Karpas-422 (cell line): ENCODE measurements at regions not wholly inside any gene's neighbourhood (a gene's known extent, or its start where the extent isn't known, plus 50 kb on each side); places are given as distances from the start of the nearest gene placed in this dataset.

Experiments
- DNase-seq: peaks from one replicate; pipeline ENCODE4 v3.0.0-alpha.2; 2015
- H2AFZ ChIP-seq: fragments of 200-600 bp; sonication (generic); 2 replicates; pipeline ENCODE4 v1.6.1; 2014; ENCODE audit warnings: antibody characterized with exemption, low read length, mixed read lengths
- H3K27ac ChIP-seq: fragments of 200-600 bp; sonication (generic); 2 replicates; pipeline ENCODE4 v1.5.1; 2014; ENCODE audit warnings: mild to moderate bottlenecking, low read length, moderate library complexity
- H3K27me3 ChIP-seq: fragments of 200-600 bp; sonication (generic); 2 replicates; pipeline ENCODE4 v1.6.1; 2014; ENCODE audit warnings: low read length, mixed read lengths
- H3K36me3 ChIP-seq: fragments of 200-600 bp; sonication (generic); 2 replicates; pipeline ENCODE4 v1.6.1; 2014; ENCODE audit warnings: low read length, mixed read lengths; ENCODE audit not compliant: insufficient read depth
- H3K4me1 ChIP-seq: fragments of 200-600 bp; sonication (generic); 2 replicates; pipeline ENCODE4 v1.6.1; 2014; ENCODE audit warnings: mild to moderate bottlenecking, low read length, mixed read lengths
- H3K4me2 ChIP-seq: fragments of 200-600 bp; sonication (generic); 2 replicates; pipeline ENCODE4 v1.6.1; 2014; ENCODE audit warnings: low read length, low read depth, mild to moderate bottlenecking; ENCODE audit not compliant: poor library complexity, severe bottlenecking
- H3K4me3 ChIP-seq: fragments of 200-600 bp; sonication (generic); 2 replicates; pipeline ENCODE4 v1.5.1; 2014; ENCODE audit warnings: mild to moderate bottlenecking, antibody characterized with exemption, low read length, mixed read lengths
- H3K79me2 ChIP-seq: fragments of 200-600 bp; sonication (generic); 2 replicates; pipeline ENCODE4 v1.6.1; 2014; ENCODE audit warnings: mild to moderate bottlenecking, low read length, mixed read lengths
- H3K9ac ChIP-seq: fragments of 200-600 bp; sonication (generic); 2 replicates; pipeline ENCODE4 v1.6.0; 2014; ENCODE audit warnings: low read length
- H3K9me2 ChIP-seq: fragments of 200-600 bp; sonication (generic), shearing (Covaris generic); replicated peaks from 2 replicates; pipeline ENCODE4 v1.6.0; 2014; ENCODE audit warnings: mild to moderate bottlenecking, low read length, moderate library complexity; ENCODE audit not compliant: insufficient read depth
- H3K9me3 ChIP-seq: fragments of 300-700, 200-600 bp; sonication (generic); 2 replicates; pipeline ENCODE4 v1.6.1; 2014; ENCODE audit warnings: low read length, mixed read lengths
- H4K20me1 ChIP-seq: fragments of 200-600 bp; sonication (generic); 2 replicates; pipeline ENCODE4 v1.6.1; 2014; ENCODE audit warnings: mild to moderate bottlenecking, antibody characterized with exemption, low read length, low read depth; ENCODE audit not compliant: insufficient read depth

DNA sequence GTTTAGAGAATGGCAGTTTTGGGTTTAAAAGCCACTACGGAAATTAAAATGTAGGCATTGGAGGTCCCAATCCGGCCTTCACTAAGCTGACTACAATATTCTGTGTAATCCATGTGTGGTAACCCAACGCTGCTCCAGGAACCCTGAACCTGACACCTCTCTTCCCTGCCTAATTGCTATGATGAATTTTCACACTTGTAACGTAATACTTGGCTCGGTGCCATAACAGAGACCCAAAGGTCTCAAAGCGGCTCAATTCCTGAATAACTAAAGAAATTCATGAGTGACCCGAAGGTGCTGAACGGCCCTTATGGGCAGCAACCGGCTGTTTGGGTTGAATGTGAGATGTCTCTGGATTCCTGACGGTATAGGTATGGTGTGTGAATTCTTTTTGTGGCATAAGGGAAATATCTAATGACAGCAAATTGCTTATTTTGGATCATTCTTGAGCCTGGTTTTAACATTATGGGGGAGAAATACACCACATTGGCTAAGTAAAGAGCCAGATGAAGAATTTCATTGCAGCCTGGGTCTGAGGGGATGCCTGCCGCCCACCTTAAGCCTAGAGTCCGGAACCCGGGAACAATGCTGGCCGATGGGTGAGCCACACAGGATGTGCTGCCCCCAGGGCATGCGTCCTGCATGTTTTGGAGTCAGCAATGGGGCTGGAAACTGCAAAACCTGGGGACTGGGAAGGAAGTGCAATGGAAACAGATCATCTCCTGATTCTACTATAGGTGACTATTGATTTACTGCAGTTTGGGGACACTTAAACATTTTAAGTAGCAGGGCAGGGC, 69.7 kb upstream of the FZD8 start:
- no peak overlapping the region for H2AFZ ChIP-seq
- no peaks in the 10 kb centered on the region for H3K36me3 ChIP-seq
- H3K79me2 ChIP-seq = no peaks in the 10 kb centered on the region
- no peaks in the 10 kb centered on the region for H4K20me1 ChIP-seq
- H3K9me2 ChIP-seq = no peaks in the 10 kb centered on the region
- peaks cover under 1% of the 10 kb centered on the region; the same call in 1 of the 2 replicates for H3K4me1 ChIP-seq
- H3K27me3 ChIP-seq = no peaks in the 10 kb centered on the region
- no peak overlapping the region for H3K4me3 ChIP-seq
- DNase-seq = no peak
- no peak overlapping the region for H3K9ac ChIP-seq
- H3K9me3 ChIP-seq = no peaks in the 10 kb centered on the region
- no peak overlapping the region for H3K27ac ChIP-seq
- H3K4me2 ChIP-seq = no peak overlapping the region

DNA sequence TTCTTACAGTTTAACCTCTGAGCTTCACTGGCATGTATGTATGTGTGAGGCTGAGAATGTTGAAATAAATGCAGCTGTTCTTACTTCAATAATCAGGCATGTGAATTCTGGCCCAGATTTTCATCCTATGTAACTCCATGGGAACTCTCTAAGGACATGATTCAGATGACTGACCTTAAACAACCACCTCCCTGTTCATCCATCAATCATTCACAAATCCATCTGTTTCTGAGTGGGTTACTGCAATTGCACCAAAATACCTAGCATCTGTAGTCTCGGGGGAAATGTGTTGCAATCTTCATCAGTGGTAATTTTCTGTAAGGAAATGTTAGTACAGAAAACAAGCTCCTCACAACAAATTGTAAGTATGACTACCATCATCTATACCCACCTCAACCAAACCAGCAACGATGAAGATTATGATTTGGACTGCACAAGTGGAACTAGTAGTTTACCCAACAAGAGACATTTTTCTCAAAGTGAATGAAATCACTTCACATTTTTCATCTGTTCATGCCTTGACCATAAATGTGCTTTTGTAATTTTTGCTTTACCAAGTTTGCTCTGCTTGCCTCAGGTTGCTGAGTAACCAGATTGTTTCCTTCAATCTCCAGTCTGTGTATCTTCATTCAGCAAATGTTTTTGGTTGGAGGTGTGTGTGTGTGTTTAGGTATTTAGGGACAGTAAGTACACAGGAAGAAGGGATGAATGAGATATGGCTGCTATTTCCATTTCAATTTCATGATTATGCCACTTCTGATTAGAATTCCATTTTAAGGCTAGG, 65.7 kb upstream of the FZD8 start:
- no peak for DNase-seq
- no peaks in the 10 kb centered on the region for H3K9me2 ChIP-seq
- H4K20me1 ChIP-seq = no peaks in the 10 kb centered on the region
- no peak overlapping the region for H3K4me3 ChIP-seq
- H3K36me3 ChIP-seq = no peaks in the 10 kb centered on the region
- H3K27me3 ChIP-seq = no peaks in the 10 kb centered on the region
- H3K9me3 ChIP-seq = no peaks in the 10 kb centered on the region
- H3K4me1 ChIP-seq = no peaks in the 10 kb centered on the region
- no peak overlapping the region for H3K27ac ChIP-seq
- no peak overlapping the region for H2AFZ ChIP-seq
- H3K9ac ChIP-seq = no peak overlapping the region
- no peaks in the 10 kb centered on the region for H3K79me2 ChIP-seq
- H3K4me2 ChIP-seq = no peak overlapping the region

- no peaks in the 10 kb centered on the region for H3K9me2 ChIP-seq
- no peak for DNase-seq
- H2AFZ ChIP-seq = no peak overlapping the region
- H3K27me3 ChIP-seq = no peaks in the 10 kb centered on the region
- H4K20me1 ChIP-seq = no peaks in the 10 kb centered on the region
- H3K9me3 ChIP-seq = no peaks in the 10 kb centered on the region
- H3K4me1 ChIP-seq = no peaks in the 10 kb centered on the region
- H3K27ac ChIP-seq = no peak overlapping the region
- H3K9ac ChIP-seq = no peak overlapping the region
- H3K36me3 ChIP-seq = no peaks in the 10 kb centered on the region
- H3K4me3 ChIP-seq = no peak overlapping the region
- H3K79me2 ChIP-seq = no peaks in the 10 kb centered on the region
- H3K4me2 ChIP-seq = no peak overlapping the region
Measured at GRCh38 chr10:35706959-35707358, 64.9 kb upstream of the FZD8 start.

DNA sequence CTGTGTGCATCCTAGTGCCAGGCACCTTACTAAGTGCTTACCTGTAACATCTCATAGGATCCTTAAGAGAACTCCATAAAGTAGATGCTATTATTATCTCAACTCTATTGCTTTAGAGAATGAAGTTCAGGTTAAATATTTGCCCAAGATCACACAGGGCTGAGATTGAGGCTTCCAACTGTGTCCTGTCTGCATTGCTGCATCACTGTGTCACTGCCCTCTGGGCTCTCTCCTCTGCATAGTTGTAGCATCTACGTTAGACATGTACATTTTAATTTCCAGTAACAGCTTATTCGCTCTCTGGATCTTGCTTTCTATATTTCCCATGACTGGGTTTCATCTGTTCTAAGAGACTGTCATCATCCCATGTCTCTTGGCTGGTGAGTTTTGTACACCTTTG, 63.6 kb upstream of the FZD8 start:
- Histone ChIP-seq H3K27me3 (no peaks in the 10 kb centered on the region), H4K20me1 (no peaks in the 10 kb centered on the region), H2AFZ (no peak overlapping the region), H3K9me2 (no peaks in the 10 kb centered on the region), H3K9ac (no peak overlapping the region), H3K4me2 (no peak overlapping the region), H3K4me3 (no peak overlapping the region), H3K79me2 (no peaks in the 10 kb centered on the region), H3K36me3 (no peaks in the 10 kb centered on the region), H3K4me1 (no peaks in the 10 kb centered on the region), H3K27ac (no peak overlapping the region), H3K9me3 (no peaks in the 10 kb centered on the region)
- DNase-seq = no peak

DNA sequence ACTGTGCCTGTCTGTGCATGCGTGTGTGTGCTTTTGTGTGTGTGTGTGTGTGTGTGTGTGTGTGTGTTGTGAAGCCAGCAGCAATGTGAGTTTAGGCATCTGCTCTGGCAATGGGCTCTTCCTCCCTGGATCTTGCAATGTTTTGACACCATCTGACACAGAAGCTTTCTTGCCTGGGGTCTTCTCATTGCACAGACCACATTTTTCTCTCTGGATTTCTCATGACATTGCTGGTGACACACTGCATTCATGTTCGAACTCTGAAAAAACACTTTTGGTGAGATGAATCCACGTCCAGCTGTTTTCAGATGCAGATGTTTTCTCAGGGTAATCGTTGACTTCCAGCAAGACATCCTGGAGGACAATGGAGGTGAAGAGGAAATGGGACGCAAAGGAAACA, 63.0 kb upstream of the FZD8 start:
- Histone ChIP-seq H3K36me3 (no peaks in the 10 kb centered on the region), H3K4me3 (no peak overlapping the region), H3K79me2 (no peaks in the 10 kb centered on the region), H3K9me3 (no peaks in the 10 kb centered on the region), H4K20me1 (no peaks in the 10 kb centered on the region), H3K9ac (no peak overlapping the region), H3K4me2 (no peak overlapping the region), H3K27me3 (no peaks in the 10 kb centered on the region), H2AFZ (no peak overlapping the region), H3K27ac (no peak overlapping the region), H3K4me1 (no peaks in the 10 kb centered on the region), H3K9me2 (no peaks in the 10 kb centered on the region)
- no peak for DNase-seq

DNA sequence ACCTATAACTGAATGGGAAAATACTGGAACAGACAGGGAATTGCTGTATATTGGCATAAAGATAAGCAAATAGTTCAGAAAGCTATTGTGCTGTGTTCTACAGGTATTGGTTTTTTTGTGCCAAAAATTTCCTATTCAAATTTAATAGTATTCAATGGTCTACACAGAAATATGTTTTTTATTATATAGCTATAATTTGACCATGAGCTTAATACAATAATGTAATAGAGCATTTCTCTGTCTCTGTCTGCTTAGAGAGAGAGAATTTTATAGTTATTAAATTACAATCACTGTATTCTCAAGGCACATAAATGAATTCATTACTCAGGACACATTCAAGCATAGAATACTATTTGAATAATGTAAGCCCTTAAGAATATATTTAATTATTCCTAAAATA, 62.3 kb upstream of the FZD8 start:
- no peaks in the 10 kb centered on the region for H3K9me3 ChIP-seq
- no peak overlapping the region for H3K9ac ChIP-seq
- no peaks in the 10 kb centered on the region for H4K20me1 ChIP-seq
- no peaks in the 10 kb centered on the region for H3K27me3 ChIP-seq
- no peaks in the 10 kb centered on the region for H3K4me1 ChIP-seq
- H3K79me2 ChIP-seq = no peaks in the 10 kb centered on the region
- H3K4me2 ChIP-seq = no peak overlapping the region
- H3K9me2 ChIP-seq = no peaks in the 10 kb centered on the region
- no peaks in the 10 kb centered on the region for H3K36me3 ChIP-seq
- no peak overlapping the region for H3K4me3 ChIP-seq
- H2AFZ ChIP-seq = no peak overlapping the region
- no peak overlapping the region for H3K27ac ChIP-seq
- DNase-seq = no peak

DNA sequence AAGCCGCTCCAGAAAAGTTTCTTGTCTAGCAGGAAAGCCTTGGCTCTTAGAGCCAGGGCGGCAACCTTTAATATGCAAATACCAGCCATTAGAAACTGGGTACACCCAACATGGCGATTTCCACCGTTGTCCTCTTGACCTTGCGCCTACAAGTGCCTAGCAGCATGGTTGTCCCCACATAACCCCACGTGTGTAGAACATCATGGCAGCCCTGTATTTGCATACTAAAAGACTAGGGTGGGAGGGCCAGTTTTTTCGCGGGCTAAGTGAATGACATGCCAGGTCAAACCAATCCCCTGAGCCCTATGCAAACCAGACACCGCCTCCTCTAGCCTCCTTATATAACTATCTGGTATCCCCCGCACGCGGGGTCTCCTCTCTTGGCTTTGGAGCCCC, 58.4 kb upstream of the FZD8 start:
- H3K4me3 ChIP-seq = no peak overlapping the region
- H3K9me3 ChIP-seq = no peaks in the 10 kb centered on the region
- no peaks in the 10 kb centered on the region for H3K9me2 ChIP-seq
- no peak overlapping the region for H2AFZ ChIP-seq
- no peak overlapping the region for H3K9ac ChIP-seq
- no peaks in the 10 kb centered on the region for H3K27me3 ChIP-seq
- no peak overlapping the region for H3K4me2 ChIP-seq
- no peak overlapping the region for H3K27ac ChIP-seq
- no peak for DNase-seq
- H3K4me1 ChIP-seq = no peaks in the 10 kb centered on the region
- H4K20me1 ChIP-seq = no peaks in the 10 kb centered on the region
- no peaks in the 10 kb centered on the region for H3K36me3 ChIP-seq
- no peaks in the 10 kb centered on the region for H3K79me2 ChIP-seq

DNA sequence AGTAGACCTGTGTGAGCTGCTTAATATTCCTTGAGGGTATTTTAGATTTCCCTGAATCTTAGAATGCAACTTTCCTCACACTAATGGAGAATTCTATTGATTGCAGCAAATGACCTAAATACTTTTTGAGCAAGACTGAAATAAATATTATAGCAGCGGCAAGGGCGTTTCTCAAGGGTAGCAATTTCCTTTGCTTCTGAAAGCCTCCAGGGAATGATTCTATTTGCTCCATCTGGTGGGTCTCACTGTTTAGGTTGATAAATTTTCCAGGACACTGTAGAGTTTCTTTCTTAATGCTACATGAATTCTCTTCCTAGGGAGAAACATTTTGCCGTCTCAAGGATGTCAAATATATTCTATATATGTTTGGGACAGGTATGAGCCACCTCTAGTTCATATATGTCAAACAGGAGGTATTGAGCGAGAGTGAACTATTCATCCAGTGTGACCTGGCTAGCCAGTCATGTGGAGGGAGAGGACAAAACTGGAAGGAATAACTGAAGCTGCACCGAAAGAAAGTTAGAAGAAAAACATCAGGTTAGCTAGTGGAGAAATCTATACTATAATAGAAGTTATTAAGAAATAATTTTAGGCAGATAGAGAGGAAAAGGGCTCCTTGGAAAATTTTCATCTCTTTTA, 57.9 kb upstream of the FZD8 start:
- Histone ChIP-seq H3K27me3 (no peaks in the 10 kb centered on the region), H3K4me2 (no peak overlapping the region), H3K9me2 (no peaks in the 10 kb centered on the region), H2AFZ (no peak overlapping the region), H3K4me3 (no peak overlapping the region), H3K79me2 (no peaks in the 10 kb centered on the region), H3K9ac (no peak overlapping the region), H3K9me3 (no peaks in the 10 kb centered on the region), H3K36me3 (no peaks in the 10 kb centered on the region), H3K27ac (no peak overlapping the region), H4K20me1 (no peaks in the 10 kb centered on the region), H3K4me1 (no peaks in the 10 kb centered on the region)
- no peak for DNase-seq
